ENCODE measurements at regions not wholly inside any gene's neighbourhood (a gene's known extent, or its start where the extent isn't known, plus 50 kb on each side); places are given as distances from the start of the nearest gene placed in this dataset.

DNA sequence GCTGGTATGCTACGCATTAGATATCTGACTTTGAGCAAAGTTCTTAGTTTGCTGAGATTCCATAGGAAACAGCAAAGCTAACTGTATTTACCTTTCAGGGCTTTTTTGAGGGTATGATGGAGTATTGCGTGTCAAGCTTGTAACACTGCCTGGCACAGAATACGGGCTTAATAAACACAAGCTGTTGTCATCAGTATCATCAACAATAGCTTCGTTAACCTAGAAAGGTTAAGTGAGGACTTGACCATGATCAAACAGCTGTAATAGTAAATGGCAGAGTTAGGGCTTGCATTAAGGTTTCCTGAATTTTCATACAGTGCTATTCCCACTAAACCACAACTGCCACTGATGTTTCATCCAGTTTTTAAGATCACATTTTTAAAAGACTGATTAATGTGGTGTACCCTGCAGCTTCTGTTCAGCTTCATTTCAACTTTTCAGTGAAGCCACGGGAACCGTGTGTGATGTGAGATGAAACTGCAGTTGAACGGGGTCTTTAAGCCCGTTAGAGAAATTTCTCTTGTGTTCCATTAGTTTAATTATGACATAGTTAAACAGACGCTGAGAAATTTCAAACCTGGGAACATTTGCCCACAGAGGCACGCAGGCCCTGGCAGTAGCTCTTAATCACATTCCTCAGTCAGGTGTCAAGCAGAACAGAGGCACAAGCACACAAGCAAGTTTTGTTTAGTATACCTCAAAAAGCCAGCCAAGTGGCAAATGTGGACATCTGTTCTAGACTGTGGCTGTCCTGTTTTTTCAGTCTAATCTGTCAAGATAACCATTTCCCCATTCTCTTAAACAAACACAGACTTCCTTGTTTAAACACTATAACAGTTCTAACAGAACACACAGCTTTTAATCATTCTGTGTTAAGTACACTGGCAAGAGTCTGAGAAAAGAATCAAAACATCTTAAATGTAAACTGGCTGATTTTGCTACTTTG, 147.1 kb downstream of the ZNF608 start:
- no peak for DNase-seq
- no peak for TF ChIP-seq CTCF (IDR thresholded peaks at IDR 0.05)
- no peak for ATAC-seq
- intact Hi-C loops (cut with micrococcal nuclease), result no loop called here
- peaks cover 10% of the 10 kb centered on the region for H3K27me3 Mint-ChIP-seq
- ChIA-PET CTCF (interaction anchor here (0.7 kb wide), 1 partner anchor 21 kb away, joined by 3 read pairs; no protein-coding TSS in a partner anchor), POLR2A (no interaction called here)
- no peaks in the 10 kb centered on the region for H3K4me1 Mint-ChIP-seq (ENCODE audit: low read depth)
- H3K9me3 Mint-ChIP-seq, result no peaks in the 10 kb centered on the region
- H3K27ac Mint-ChIP-seq, result no peak overlapping the region
- H3K4me3 Mint-ChIP-seq, result no peak overlapping the region
- H3K36me3 Mint-ChIP-seq (ENCODE audit: low read depth), result no peaks in the 10 kb centered on the region

DNA sequence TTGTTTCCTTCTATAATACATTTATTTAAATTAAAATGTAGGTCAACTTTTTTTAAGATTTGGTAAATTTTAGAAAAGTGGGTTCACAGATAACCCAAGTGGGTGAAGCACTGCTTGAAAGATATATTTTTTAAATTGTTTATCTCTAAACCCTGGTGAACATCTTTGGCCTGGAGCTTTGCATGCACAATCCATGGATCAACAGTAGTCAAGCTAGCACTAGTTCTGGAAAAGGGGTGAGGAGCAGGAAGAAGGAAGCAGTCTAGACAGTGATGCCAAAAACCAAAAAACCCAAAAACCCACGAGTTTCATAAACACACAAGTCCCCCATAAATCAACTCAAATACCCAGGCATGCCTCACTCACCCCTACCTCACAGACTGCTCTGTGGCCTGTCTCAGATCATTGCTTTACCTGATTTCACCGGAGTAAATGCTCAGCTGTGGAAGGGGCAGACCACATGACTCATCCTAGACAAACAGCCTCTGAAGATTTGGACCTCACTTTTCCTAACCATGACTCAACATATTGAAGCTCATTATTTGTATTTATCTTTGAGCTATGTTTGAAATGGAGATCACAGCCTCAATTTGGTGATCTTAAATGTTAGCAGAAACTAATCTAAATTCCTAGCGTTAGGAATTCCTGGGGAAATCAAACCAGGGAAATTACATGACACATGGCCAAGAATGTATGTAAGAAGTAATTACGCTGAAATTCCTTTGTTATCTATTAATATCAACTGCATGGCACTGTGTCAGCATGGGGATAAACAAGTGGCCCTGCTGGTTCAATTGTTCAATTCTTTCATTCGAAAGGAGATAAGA, 149.6 kb downstream of the ZNF608 start:
- TF ChIP-seq CTCF (IDR thresholded peaks at IDR 0.05), result no peak
- peaks cover 10% of the 10 kb centered on the region for H3K27me3 Mint-ChIP-seq
- H3K4me3 Mint-ChIP-seq, result no peak overlapping the region
- H3K36me3 Mint-ChIP-seq (ENCODE audit: low read depth), result no peaks in the 10 kb centered on the region
- H3K9me3 Mint-ChIP-seq, result no peaks in the 10 kb centered on the region
- H3K27ac Mint-ChIP-seq, result no peak overlapping the region
- intact Hi-C loops (cut with micrococcal nuclease), result no loop called here
- ATAC-seq (no peak), DNase-seq (no peak)
- POLR2A ChIA-PET, result no interaction called here
- H3K4me1 Mint-ChIP-seq (ENCODE audit: low read depth), result no peaks in the 10 kb centered on the region
- CTCF ChIA-PET, result no interaction called here

DNA sequence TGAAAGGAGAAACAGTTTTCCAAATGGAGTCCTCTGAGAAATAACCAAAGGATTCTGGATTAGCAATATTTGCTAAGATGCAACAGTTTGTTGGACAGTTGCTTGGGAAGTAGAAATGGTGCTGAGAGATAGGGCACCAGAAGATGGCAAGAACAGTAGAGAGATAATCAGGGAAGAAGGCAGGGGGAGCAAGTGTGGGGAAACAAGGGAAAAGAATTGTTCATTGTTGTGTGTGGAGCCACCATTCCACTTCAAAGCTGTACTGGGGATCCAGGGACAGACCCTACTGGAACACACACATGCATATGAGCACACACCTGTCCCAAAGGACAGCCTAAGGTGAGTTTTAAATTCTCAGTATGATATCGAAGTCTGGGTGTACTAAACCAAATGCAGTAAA, 152.5 kb downstream of the ZNF608 start:
- no peak overlapping the region for H3K27ac Mint-ChIP-seq
- H3K36me3 Mint-ChIP-seq (ENCODE audit: low read depth), result no peaks in the 10 kb centered on the region
- TF ChIP-seq CTCF (IDR thresholded peaks at IDR 0.05), result no peak
- ChIA-PET CTCF (no interaction called here), POLR2A (no interaction called here)
- DNase-seq, result no peak
- no peak overlapping the region for H3K4me3 Mint-ChIP-seq
- no peaks in the 10 kb centered on the region for H3K4me1 Mint-ChIP-seq (ENCODE audit: low read depth)
- no peaks in the 10 kb centered on the region for H3K9me3 Mint-ChIP-seq
- ATAC-seq, result no peak
- peaks cover 8% of the 10 kb centered on the region for H3K27me3 Mint-ChIP-seq
- intact Hi-C loops (cut with micrococcal nuclease), result no loop called here

DNA sequence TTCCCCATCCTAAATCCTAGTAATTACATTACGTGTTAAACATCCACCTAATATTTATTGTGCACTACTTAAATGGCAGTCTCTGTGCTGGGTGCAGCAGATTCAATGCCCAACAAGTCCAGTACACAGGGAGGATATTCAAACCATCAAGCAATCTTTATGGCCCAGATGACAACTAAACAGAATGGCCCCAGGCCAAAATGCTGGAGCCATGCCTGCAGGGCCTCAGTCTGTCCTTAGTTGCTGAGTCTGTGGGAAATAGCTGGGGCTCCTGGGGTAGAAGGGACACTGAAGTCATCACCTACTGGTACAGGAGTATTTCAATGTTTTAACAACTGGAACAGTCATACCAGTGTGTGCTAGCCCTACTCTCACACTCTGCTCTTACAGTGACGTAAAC, 153.5 kb downstream of the ZNF608 start:
- intact Hi-C loops (cut with micrococcal nuclease), result no loop called here
- Mint-ChIP-seq H3K36me3 (ENCODE audit: low read depth) (no peaks in the 10 kb centered on the region), H3K27me3 (peaks cover 8% of the 10 kb centered on the region), H3K27ac (no peak overlapping the region), H3K4me1 (ENCODE audit: low read depth) (no peaks in the 10 kb centered on the region), H3K4me3 (no peak overlapping the region), H3K9me3 (no peaks in the 10 kb centered on the region)
- DNase-seq (no peak), ATAC-seq (no peak)
- ChIA-PET CTCF (no interaction called here), POLR2A (no interaction called here)
- no peak for TF ChIP-seq CTCF (IDR thresholded peaks at IDR 0.05)

DNA sequence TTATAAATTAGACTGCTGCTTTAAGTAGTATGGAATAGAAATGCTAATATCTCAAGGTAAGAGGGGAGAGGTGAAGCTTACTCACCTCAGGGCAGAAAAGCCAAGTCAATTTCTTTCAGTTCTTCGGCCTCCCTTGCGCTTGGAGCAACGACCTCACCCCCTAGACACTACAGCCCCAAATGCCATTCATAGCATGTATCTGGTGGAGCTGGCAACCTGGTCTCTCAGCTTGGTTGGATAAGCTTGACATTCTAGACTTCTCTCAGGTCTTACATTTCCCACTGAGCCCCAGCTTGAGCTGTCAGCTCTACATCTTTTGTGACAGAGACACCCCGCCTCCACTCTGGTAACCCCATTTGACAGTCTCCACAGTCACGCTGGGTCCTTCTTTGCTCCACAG, 154.9 kb downstream of the ZNF608 start:
- POLR2A ChIA-PET, result no interaction called here
- Mint-ChIP-seq H3K4me1 (ENCODE audit: low read depth) (no peaks in the 10 kb centered on the region), H3K27me3 (peaks cover 4% of the 10 kb centered on the region), H3K36me3 (ENCODE audit: low read depth) (no peaks in the 10 kb centered on the region), H3K4me3 (no peak overlapping the region), H3K9me3 (no peaks in the 10 kb centered on the region), H3K27ac (no peak overlapping the region)
- DNase-seq (no peak), ATAC-seq (no peak)
- CTCF ChIA-PET, result no interaction called here
- TF ChIP-seq CTCF (IDR thresholded peaks at IDR 0.05), result no peak
- intact Hi-C loops (cut with micrococcal nuclease), result no loop called here
